Gastrocnemius medialis (tissue), 4 donors: ENCODE measurements at regions not wholly inside any gene's neighbourhood (a gene's known extent, or its start where the extent isn't known, plus 50 kb on each side); places are given as distances from the start of the nearest gene placed in this dataset.

ENCODE experiments used
- POLR2A ChIP-seq, 2 donors: fragments of 450-650 bp; IDR thresholded peaks; one replicate each; pipeline ENCODE4 v1.6.1; 2017; ENCODE audit warnings: antibody characterized with exemption in 2 of 2, mild to moderate bottlenecking in 2 of 2, moderate library complexity in 2 of 2
- TF ChIP-seq, protein P1 (sequence below), 5 experiments: fragments of 450-650 bp in 3 of 5; fragments of 200-600 bp in 2 of 5; sonication (generic) in 2 of 5; IDR thresholded peaks in 4 of 5; conservative IDR thresholded peaks in 1 of 5; 1 replicate in 4 of 5; 2 replicates in 1 of 5; pipeline ENCODE4 v1.5.1; 2016 to 2019; ENCODE audit warnings: antibody characterized with exemption in 5 of 5, mild to moderate bottlenecking in 3 of 5, moderate library complexity in 3 of 5

DNA sequence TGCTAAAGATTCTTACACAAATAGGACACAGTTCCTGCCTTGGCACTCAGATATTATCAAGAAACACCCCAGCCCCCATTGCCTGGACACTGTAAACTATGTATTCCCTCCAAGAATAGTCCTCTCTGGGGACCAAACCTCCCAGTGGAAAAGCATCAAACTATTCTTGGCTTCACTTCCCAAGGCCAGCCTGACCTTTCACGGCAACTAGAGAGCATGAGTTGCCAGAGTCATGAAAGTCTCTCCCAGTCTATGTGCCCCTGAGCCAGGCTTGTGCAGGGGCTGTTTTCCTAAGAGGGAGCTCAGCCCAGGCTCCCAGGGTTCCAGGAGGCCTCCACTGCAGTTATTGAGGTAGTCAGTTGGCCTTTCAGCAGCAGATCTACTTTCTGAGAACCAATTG is 251.9 kb upstream of the TGFBR2 start:
- TF ChIP-seq, protein P1, sequence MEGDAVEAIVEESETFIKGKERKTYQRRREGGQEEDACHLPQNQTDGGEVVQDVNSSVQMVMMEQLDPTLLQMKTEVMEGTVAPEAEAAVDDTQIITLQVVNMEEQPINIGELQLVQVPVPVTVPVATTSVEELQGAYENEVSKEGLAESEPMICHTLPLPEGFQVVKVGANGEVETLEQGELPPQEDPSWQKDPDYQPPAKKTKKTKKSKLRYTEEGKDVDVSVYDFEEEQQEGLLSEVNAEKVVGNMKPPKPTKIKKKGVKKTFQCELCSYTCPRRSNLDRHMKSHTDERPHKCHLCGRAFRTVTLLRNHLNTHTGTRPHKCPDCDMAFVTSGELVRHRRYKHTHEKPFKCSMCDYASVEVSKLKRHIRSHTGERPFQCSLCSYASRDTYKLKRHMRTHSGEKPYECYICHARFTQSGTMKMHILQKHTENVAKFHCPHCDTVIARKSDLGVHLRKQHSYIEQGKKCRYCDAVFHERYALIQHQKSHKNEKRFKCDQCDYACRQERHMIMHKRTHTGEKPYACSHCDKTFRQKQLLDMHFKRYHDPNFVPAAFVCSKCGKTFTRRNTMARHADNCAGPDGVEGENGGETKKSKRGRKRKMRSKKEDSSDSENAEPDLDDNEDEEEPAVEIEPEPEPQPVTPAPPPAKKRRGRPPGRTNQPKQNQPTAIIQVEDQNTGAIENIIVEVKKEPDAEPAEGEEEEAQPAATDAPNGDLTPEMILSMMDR (IDR thresholded peaks at IDR 0.05 in 4 of 5, conservative IDR thresholded peaks at IDR 0.05 in 1 of 5) = no peak
- TF ChIP-seq POLR2A (IDR thresholded peaks at IDR 0.05) = no peak
